Body of pancreas (tissue), 4 donors: ENCODE measurements at regions not wholly inside any gene's neighbourhood (a gene's known extent, or its start where the extent isn't known, plus 50 kb on each side); places are given as distances from the start of the nearest gene placed in this dataset.

Experiments
- ATAC-seq: fragments of 150-250 bp; one replicate; pipeline ENCODE4 v1.9.1; 2016
- DNase-seq, 4 donors: peaks; one replicate each; pipeline ENCODE4 v3.0.0-alpha.2; 2019
- H3K27ac ChIP-seq, 4 donors: fragments of 200-600 bp; sonication (generic); 1 replicate in 3 of 4; 2 replicates in 1 of 4; pipeline versions ENCODE4 v1.5.1 to v1.6.1; 2016 to 2019; ENCODE audit warnings: mild to moderate bottlenecking in 1 of 4, mixed read lengths in 1 of 4, moderate library complexity in 1 of 4
- H3K27me3 ChIP-seq, 2 donors: fragments of 200-600 bp; sonication (generic); one replicate each; pipeline ENCODE4 v1.6.0; 2016; ENCODE audit warnings: mild to moderate bottlenecking in 1 of 2
- H3K36me3 ChIP-seq, 2 donors: fragments of 200-600 bp; sonication (generic); replicated peaks in 1 of 2; 2 replicates each; pipeline ENCODE4 v1.5.1; 2016; ENCODE audit warnings: low read depth in 2 of 2; ENCODE audit not compliant: insufficient read depth in 1 of 2
- H3K4me1 ChIP-seq: fragments of 200-600 bp; sonication (generic); one replicate; pipeline ENCODE4 v1.6.0; 2016
- H3K4me3 ChIP-seq, 2 donors: fragments of 200-600 bp; sonication (generic); 1 replicate in 1 of 2; 2 replicates in 1 of 2; pipeline ENCODE4 v1.5.1; 2016 to 2019
- H3K9me3 ChIP-seq, 3 donors: fragments of 200-600 bp; sonication (generic); 1 replicate in 2 of 3; 2 replicates in 1 of 3; pipeline ENCODE4 v1.5.1; 2016
- CTCF ChIP-seq, 7 experiments: fragments of 450-650 bp in 4 of 7; fragments of 200-600 bp in 3 of 7; sonication (generic) in 3 of 7; IDR thresholded peaks; one replicate each; pipeline ENCODE4 v1.5.1; 2016 to 2019; ENCODE audit warnings: antibody characterized with exemption in 7 of 7
- POLR2A ChIP-seq, 3 donors: fragments of 450-650 bp; IDR thresholded peaks; one replicate each; pipeline ENCODE4 v1.6.1; 2016; ENCODE audit warnings: antibody characterized with exemption in 3 of 3, mild to moderate bottlenecking in 2 of 3
- WGBS, 2 donors: methylation state at CpG; one replicate each; pipeline ENCODE4 v1.1.5; 2017; 5-methylcytosine and 5-hydroxymethylcytosine counted together
- intact Hi-C: fragments of 100-400 bp; cut with DNase I; formaldehyde crosslinking; loops from one replicate; pipeline ENCODE4 v1.15.1; 2023

GRCh38 chr9:3058409-3058808, 214.5 kb upstream of the PUM3 start:
- H3K4me3 ChIP-seq = no peak overlapping the region
- 56% methylated on average over 2 of the region's 2 CpGs for WGBS, 2 donors
- no peak overlapping the region for H3K27ac ChIP-seq
- no peaks in the 10 kb centered on the region for H3K27me3 ChIP-seq
- no peaks in the 10 kb centered on the region for H3K9me3 ChIP-seq
- no peak for DNase-seq
- ATAC-seq = no peak
- TF ChIP-seq POLR2A (IDR thresholded peaks at IDR 0.05) (no peak), CTCF (IDR thresholded peaks at IDR 0.05) (no peak)
- no peaks in the 10 kb centered on the region for H3K36me3 ChIP-seq
- H3K4me1 ChIP-seq = no peaks in the 10 kb centered on the region
- intact Hi-C loops = no loop called here

GRCh38 chr9:3054017-3054586, 210.2 kb upstream of the PUM3 start:
- no peaks in the 10 kb centered on the region for H3K4me1 ChIP-seq
- intact Hi-C loops = no loop called here
- ATAC-seq (no peak), DNase-seq (no peak)
- no peak overlapping the region for H3K27ac ChIP-seq
- no peaks in the 10 kb centered on the region for H3K27me3 ChIP-seq
- H3K36me3 ChIP-seq = no peaks in the 10 kb centered on the region
- TF ChIP-seq POLR2A (IDR thresholded peaks at IDR 0.05) = no peak
- TF ChIP-seq CTCF (IDR thresholded peaks at IDR 0.05) = no peak
- H3K4me3 ChIP-seq = no peak overlapping the region
- no peaks in the 10 kb centered on the region for H3K9me3 ChIP-seq
- 58 to 65% methylated on average over 6 of the region's 6 CpGs for WGBS, 2 donors

- WGBS, 2 donors = 44 to 55% methylated on average over 2 of the region's 2 CpGs
- Histone ChIP-seq H3K4me1 (no peaks in the 10 kb centered on the region), H3K27ac (no peak overlapping the region), H3K4me3 (no peak overlapping the region), H3K27me3 (no peaks in the 10 kb centered on the region), H3K36me3 (no peaks in the 10 kb centered on the region), H3K9me3 (no peaks in the 10 kb centered on the region)
- ATAC-seq = no peak
- intact Hi-C loops = no loop called here
- no peak for TF ChIP-seq CTCF (IDR thresholded peaks at IDR 0.05)
- TF ChIP-seq POLR2A (IDR thresholded peaks at IDR 0.05) = no peak
- no peak for DNase-seq
Measured at GRCh38 chr9:3049636-3050035, 205.7 kb upstream of the PUM3 start.

- DNase-seq (no peak), ATAC-seq (no peak)
- intact Hi-C loops = no loop called here
- TF ChIP-seq POLR2A (IDR thresholded peaks at IDR 0.05) (no peak), CTCF (IDR thresholded peaks at IDR 0.05) (no peak)
- no peaks in the 10 kb centered on the region for H3K9me3 ChIP-seq
- 59 to 79% methylated on average over 3 of the region's 3 CpGs for WGBS, 2 donors
- no peaks in the 10 kb centered on the region for H3K36me3 ChIP-seq
- H3K4me3 ChIP-seq = no peak overlapping the region
- no peaks in the 10 kb centered on the region for H3K4me1 ChIP-seq
- H3K27me3 ChIP-seq = no peaks in the 10 kb centered on the region
- no peak overlapping the region for H3K27ac ChIP-seq
Measured at GRCh38 chr9:3047912-3048311, 204.0 kb upstream of the PUM3 start.

- Histone ChIP-seq H3K27me3 (no peaks in the 10 kb centered on the region), H3K27ac (no peak overlapping the region), H3K36me3 (no peaks in the 10 kb centered on the region), H3K4me3 (no peak overlapping the region), H3K4me1 (no peaks in the 10 kb centered on the region), H3K9me3 (no peaks in the 10 kb centered on the region)
- WGBS, 2 donors = 53 to 54% methylated on average over 1 of the region's 1 CpG
- TF ChIP-seq CTCF (IDR thresholded peaks at IDR 0.05) (no peak), POLR2A (IDR thresholded peaks at IDR 0.05) (no peak)
- ATAC-seq = no peak
- DNase-seq = no peak
- intact Hi-C loops = no loop called here
Measured at GRCh38 chr9:3045153-3045552, 201.3 kb upstream of the PUM3 start.
